HCT116 (cell line): ENCODE measurements at regions not wholly inside any gene's neighbourhood (a gene's known extent, or its start where the extent isn't known, plus 50 kb on each side); places are given as distances from the start of the nearest gene placed in this dataset.

Source experiments
- ATAC-seq: fragments of 200-7000 bp; cut with Tn5 transposase; 2 replicates; pipeline ENCODE4 v1.9.1; 2020; ENCODE audit warnings: mild to moderate bottlenecking, moderate library complexity
- BruUV-seq: library from RNA; stranded (reverse); fragments of 400-500 nt; replicated peaks from 2 replicates; lab custom pipeline; 2021; lab: Mats Ljungman, UMichigan
- CTCF ChIA-PET: fragments of 300-600 bp; sonication (Branson Sonifier 250); formaldehyde crosslinking; loops from one replicate; lab custom pipeline; 2021; ENCODE audit warnings: antibody characterized with exemption; lab: Charles Lee
- POLR2A ChIA-PET: fragments of 300-600, 350-600 bp; sonication (Branson Sonifier 250); formaldehyde crosslinking; loops from one replicate; lab custom pipeline; 2021; ENCODE audit warnings: antibody characterized with exemption; lab: Charles Lee
- RAD21 ChIA-PET, 2 experiments: fragments of 300-600 bp; sonication (Branson Sonifier 250); formaldehyde crosslinking; loops; one replicate each; lab custom pipeline; 2023; ENCODE audit warnings: low total read pairs in 2 of 2; ENCODE audit not compliant: uncharacterized antibody in 2 of 2, unreplicated experiment in 2 of 2, low non-redundant PET in 1 of 2; lab: Charles Lee
- DNase-seq: peaks from one replicate; pipeline ENCODE4 v3.0.0-alpha.2; 2010; ENCODE audit warnings: low read depth, low spot score
- H2AFZ ChIP-seq: fragments of 200-600 bp; shearing (Covaris generic), sonication (generic); 2 replicates; pipeline ENCODE4 v1.6.1; 2017; ENCODE audit warnings: low read depth, mixed run types, mixed read lengths, antibody characterized with exemption, low read length; ENCODE audit not compliant: poor library complexity, severe bottlenecking
- H3K27ac ChIP-seq: 2 replicates; pipeline ENCODE4 v1.5.1; 2012; ENCODE audit warnings: low read depth, low read length
- H3K27me3 ChIP-seq: fragments of 200-600 bp; sonication (generic); 2 replicates; pipeline ENCODE4 v1.6.1; 2016; ENCODE audit warnings: mixed run types, low read length, mixed read lengths; ENCODE audit not compliant: insufficient read depth
- H3K36me3 ChIP-seq, 2 experiments: fragments of 200-500 bp in 1 of 2; fragments of 200-600 bp in 1 of 2; sonication (Bioruptor generic) in 1 of 2; sonication (generic) in 1 of 2; 2 replicates each; pipeline versions ENCODE4 v1.5.1 to v1.6.1; 2014 to 2016; ENCODE audit warnings: low read length in 2 of 2, inconsistent platforms in 1 of 2, mixed read lengths in 1 of 2, mixed run types in 1 of 2; ENCODE audit not compliant: insufficient read depth in 2 of 2, control insufficient read depth in 1 of 2
- H3K4me1 ChIP-seq, 2 experiments: fragments of 200-600 bp in 1 of 2; sonication (generic) in 1 of 2; 2 replicates each; pipeline versions ENCODE4 v1.5.1 to v1.6.1; 2012 to 2017; ENCODE audit warnings: low read length in 2 of 2, inconsistent platforms in 1 of 2, mild to moderate bottlenecking in 1 of 2, mixed read lengths in 1 of 2, mixed run types in 1 of 2, moderate library complexity in 1 of 2; ENCODE audit not compliant: insufficient read depth in 2 of 2, control insufficient read depth in 1 of 2
- H3K4me2 ChIP-seq: fragments of 200-600 bp; sonication (generic); 2 replicates; pipeline ENCODE4 v1.6.1; 2017; ENCODE audit warnings: mixed run types, low read length, mixed read lengths
- H3K4me3 ChIP-seq, 2 experiments: fragments of 200-600 bp in 1 of 2; sonication (generic) in 1 of 2; replicated peaks in 1 of 2; 2 replicates each; pipeline ENCODE4 v1.5.1; 2011 to 2016; ENCODE audit warnings: low read length in 2 of 2, control low read depth in 1 of 2, low read depth in 1 of 2, mild to moderate bottlenecking in 1 of 2, mixed read lengths in 1 of 2, mixed run types in 1 of 2
- H3K79me2 ChIP-seq: fragments of 200-600 bp; sonication (generic); 2 replicates; pipeline ENCODE4 v1.6.1; 2017; ENCODE audit warnings: mild to moderate bottlenecking, mixed run types, low read length, moderate library complexity, mixed read lengths; ENCODE audit not compliant: insufficient read depth
- H3K9ac ChIP-seq: fragments of 200-600 bp; sonication (generic); 2 replicates; pipeline ENCODE4 v1.6.1; 2016; ENCODE audit warnings: low read length, mixed read lengths
- H3K9me2 ChIP-seq: fragments of 200-600 bp; sonication (generic), shearing (Covaris generic); 2 replicates; pipeline ENCODE4 v1.6.1; 2017; ENCODE audit warnings: mixed run types, mild to moderate bottlenecking, moderate library complexity; ENCODE audit not compliant: insufficient read depth
- H3K9me3 ChIP-seq, 2 experiments: fragments of 200-500 bp in 1 of 2; fragments of 200-600 bp in 1 of 2; sonication (Bioruptor generic) in 1 of 2; sonication (generic) in 1 of 2; 2 replicates each; pipeline ENCODE4 v1.6.1; 2014 to 2017; ENCODE audit warnings: low read length in 2 of 2, mixed read lengths in 2 of 2, inconsistent platforms in 1 of 2, low read depth in 1 of 2, mild to moderate bottlenecking in 1 of 2, mixed run types in 1 of 2, moderate library complexity in 1 of 2; ENCODE audit not compliant: control insufficient read depth in 1 of 2, insufficient read depth in 1 of 2
- H4K20me1 ChIP-seq: fragments of 200-600 bp; sonication (generic), shearing (Covaris generic); 2 replicates; pipeline ENCODE4 v1.6.1; 2017; ENCODE audit warnings: mixed run types, mild to moderate bottlenecking, moderate library complexity; ENCODE audit not compliant: insufficient read depth
- CBX3 ChIP-seq: IDR thresholded peaks from 2 replicates; pipeline ENCODE4 v1.6.1; 2012; ENCODE audit warnings: low read depth
- EZH2phosphoT487 ChIP-seq: fragments of 200-600 bp; IDR thresholded peaks from 2 replicates; pipeline ENCODE4 v1.6.1; 2018; ENCODE audit warnings: antibody characterized with exemption, borderline replicate concordance
- FOSL1 ChIP-seq: IDR thresholded peaks from 2 replicates; pipeline ENCODE4 v1.6.1; 2012; ENCODE audit warnings: low read depth
- POLR2A ChIP-seq: IDR thresholded peaks from 2 replicates; pipeline ENCODE4 v1.7.0; 2011; ENCODE audit warnings: borderline replicate concordance; ENCODE audit not compliant: insufficient read depth, insufficient read length; ENCODE audit errors: extremely low read depth
- RAD21 ChIP-seq: IDR thresholded peaks from 2 replicates; pipeline ENCODE4 v1.6.1; 2012; ENCODE audit warnings: low read depth, mild to moderate bottlenecking
- SRF ChIP-seq: IDR thresholded peaks from 2 replicates; pipeline ENCODE4 v1.6.1; 2012; ENCODE audit warnings: low read depth
- TCF7L2 ChIP-seq: IDR thresholded peaks from 2 replicates; pipeline ENCODE4 v1.7.0; 2011; ENCODE audit warnings: borderline replicate concordance, inconsistent platforms; ENCODE audit not compliant: insufficient read depth, insufficient read length; ENCODE audit errors: extremely low read depth
- YY1 ChIP-seq: IDR thresholded peaks from 2 replicates; pipeline ENCODE4 v1.6.1; 2011; ENCODE audit warnings: low read length, low read depth, moderate library complexity, mild to moderate bottlenecking; ENCODE audit not compliant: insufficient replicate concordance; ENCODE audit errors: extremely low read depth
- ZFX ChIP-seq: fragments of 450-650 bp; IDR thresholded peaks from 2 replicates; pipeline ENCODE4 v1.6.1; 2017
- ZNF274 ChIP-seq: fragments of 200-500 bp; sonication (Bioruptor generic); IDR thresholded peaks from 2 replicates; pipeline ENCODE4 v1.6.1; 2014; ENCODE audit warnings: mild to moderate bottlenecking, low read depth, low read length, inconsistent platforms
- intact Hi-C: fragments of 100-400 bp; cut with micrococcal nuclease; formaldehyde crosslinking; loops from 2 replicates; pipeline ENCODE4 v1.10.0; 2022
- TF ChIP-seq, protein P1 (sequence below): IDR thresholded peaks from 2 replicates; pipeline ENCODE4 v1.6.1; 2012
- TF ChIP-seq, protein P2 (sequence below): IDR thresholded peaks from 2 replicates; pipeline ENCODE4 v1.6.1; 2012; ENCODE audit warnings: low read depth
- TF ChIP-seq, protein P3 (sequence below), 3 experiments: fragments of 200-600 bp in 1 of 3; sonication (generic) in 1 of 3; IDR thresholded peaks in 2 of 3; conservative IDR thresholded peaks in 1 of 3; 2 replicates each; pipeline ENCODE4 v1.5.1; 2012 to 2017; ENCODE audit warnings: low read depth in 2 of 3, low read length in 2 of 3, antibody characterized with exemption in 1 of 3, borderline replicate concordance in 1 of 3, control low read depth in 1 of 3, mild to moderate bottlenecking in 1 of 3, mixed read lengths in 1 of 3, mixed run types in 1 of 3, moderate library complexity in 1 of 3; ENCODE audit not compliant: insufficient read depth in 1 of 3

DNA sequence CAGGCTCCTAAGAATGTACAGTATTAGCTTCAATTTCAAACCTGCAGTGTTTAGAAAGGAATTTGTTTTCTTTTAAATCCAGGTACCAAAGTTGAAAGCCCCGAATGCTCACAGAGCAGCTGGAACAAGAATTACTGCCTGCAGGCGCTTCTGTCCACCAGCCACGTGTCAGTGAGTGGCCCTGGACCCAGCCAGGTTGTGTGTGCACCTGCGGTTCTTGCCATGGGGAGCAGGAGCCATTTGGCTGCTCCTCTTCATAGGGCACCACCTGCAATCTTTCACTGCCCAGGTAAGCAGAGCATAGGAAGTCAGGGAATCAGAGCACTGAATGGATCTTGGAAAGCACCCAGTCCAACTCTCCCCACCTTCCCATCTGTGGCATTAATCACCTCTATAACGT, 79.5 kb upstream of the PIP5K1B start:
- Histone ChIP-seq H3K36me3 (no peaks in the 10 kb centered on the region), H3K27me3 (peaks cover 18% of the 10 kb centered on the region), H2AFZ (no peak overlapping the region), H3K4me1 (no peaks in the 10 kb centered on the region), H3K4me3 (no peak overlapping the region), H3K79me2 (no peaks in the 10 kb centered on the region), H3K9me3 (no peaks in the 10 kb centered on the region), H3K9ac (no peak overlapping the region), H3K4me2 (no peak overlapping the region), H3K27ac (no peak overlapping the region), H3K9me2 (no peaks in the 10 kb centered on the region), H4K20me1 (no peaks in the 10 kb centered on the region)
- BruUV-seq: no TSS peak
- intact Hi-C loops: no loop called here
- RAD21 ChIA-PET: no interaction called here
- ATAC-seq: no peak
- CTCF ChIA-PET: no interaction called here
- DNase-seq: no peak
- TF ChIP-seq TCF7L2 (no peak), YY1 (no peak), FOSL1 (no peak), POLR2A (no peak), ZNF274 (no peak), ZFX (no peak), CBX3 (no peak), RAD21 (no peak), SRF (no peak), EZH2phosphoT487 (no peak)
- TF ChIP-seq, protein P1, sequence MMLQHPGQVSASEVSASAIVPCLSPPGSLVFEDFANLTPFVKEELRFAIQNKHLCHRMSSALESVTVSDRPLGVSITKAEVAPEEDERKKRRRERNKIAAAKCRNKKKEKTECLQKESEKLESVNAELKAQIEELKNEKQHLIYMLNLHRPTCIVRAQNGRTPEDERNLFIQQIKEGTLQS: no peak
- TF ChIP-seq, protein P2, sequence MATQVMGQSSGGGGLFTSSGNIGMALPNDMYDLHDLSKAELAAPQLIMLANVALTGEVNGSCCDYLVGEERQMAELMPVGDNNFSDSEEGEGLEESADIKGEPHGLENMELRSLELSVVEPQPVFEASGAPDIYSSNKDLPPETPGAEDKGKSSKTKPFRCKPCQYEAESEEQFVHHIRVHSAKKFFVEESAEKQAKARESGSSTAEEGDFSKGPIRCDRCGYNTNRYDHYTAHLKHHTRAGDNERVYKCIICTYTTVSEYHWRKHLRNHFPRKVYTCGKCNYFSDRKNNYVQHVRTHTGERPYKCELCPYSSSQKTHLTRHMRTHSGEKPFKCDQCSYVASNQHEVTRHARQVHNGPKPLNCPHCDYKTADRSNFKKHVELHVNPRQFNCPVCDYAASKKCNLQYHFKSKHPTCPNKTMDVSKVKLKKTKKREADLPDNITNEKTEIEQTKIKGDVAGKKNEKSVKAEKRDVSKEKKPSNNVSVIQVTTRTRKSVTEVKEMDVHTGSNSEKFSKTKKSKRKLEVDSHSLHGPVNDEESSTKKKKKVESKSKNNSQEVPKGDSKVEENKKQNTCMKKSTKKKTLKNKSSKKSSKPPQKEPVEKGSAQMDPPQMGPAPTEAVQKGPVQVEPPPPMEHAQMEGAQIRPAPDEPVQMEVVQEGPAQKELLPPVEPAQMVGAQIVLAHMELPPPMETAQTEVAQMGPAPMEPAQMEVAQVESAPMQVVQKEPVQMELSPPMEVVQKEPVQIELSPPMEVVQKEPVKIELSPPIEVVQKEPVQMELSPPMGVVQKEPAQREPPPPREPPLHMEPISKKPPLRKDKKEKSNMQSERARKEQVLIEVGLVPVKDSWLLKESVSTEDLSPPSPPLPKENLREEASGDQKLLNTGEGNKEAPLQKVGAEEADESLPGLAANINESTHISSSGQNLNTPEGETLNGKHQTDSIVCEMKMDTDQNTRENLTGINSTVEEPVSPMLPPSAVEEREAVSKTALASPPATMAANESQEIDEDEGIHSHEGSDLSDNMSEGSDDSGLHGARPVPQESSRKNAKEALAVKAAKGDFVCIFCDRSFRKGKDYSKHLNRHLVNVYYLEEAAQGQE: no peak
- TF ChIP-seq, protein P3, sequence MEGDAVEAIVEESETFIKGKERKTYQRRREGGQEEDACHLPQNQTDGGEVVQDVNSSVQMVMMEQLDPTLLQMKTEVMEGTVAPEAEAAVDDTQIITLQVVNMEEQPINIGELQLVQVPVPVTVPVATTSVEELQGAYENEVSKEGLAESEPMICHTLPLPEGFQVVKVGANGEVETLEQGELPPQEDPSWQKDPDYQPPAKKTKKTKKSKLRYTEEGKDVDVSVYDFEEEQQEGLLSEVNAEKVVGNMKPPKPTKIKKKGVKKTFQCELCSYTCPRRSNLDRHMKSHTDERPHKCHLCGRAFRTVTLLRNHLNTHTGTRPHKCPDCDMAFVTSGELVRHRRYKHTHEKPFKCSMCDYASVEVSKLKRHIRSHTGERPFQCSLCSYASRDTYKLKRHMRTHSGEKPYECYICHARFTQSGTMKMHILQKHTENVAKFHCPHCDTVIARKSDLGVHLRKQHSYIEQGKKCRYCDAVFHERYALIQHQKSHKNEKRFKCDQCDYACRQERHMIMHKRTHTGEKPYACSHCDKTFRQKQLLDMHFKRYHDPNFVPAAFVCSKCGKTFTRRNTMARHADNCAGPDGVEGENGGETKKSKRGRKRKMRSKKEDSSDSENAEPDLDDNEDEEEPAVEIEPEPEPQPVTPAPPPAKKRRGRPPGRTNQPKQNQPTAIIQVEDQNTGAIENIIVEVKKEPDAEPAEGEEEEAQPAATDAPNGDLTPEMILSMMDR (IDR thresholded peaks at IDR 0.05 in 2 of 3, conservative IDR thresholded peaks at IDR 0.05 in 1 of 3; ENCODE audit: borderline replicate concordance in 1 of 3, insufficient read depth in 1 of 3, low read depth in 2 of 3, low read length in 2 of 3): no peak
- POLR2A ChIA-PET: no interaction called here
